ENCODE measurements at regions not wholly inside any gene's neighbourhood (a gene's known extent, or its start where the extent isn't known, plus 50 kb on each side); places are given as distances from the start of the nearest gene placed in this dataset.

- no peaks in the 10 kb centered on the region for H3K36me3 ChIP-seq (ENCODE audit: control insufficient read depth in 1 of 2, insufficient read depth in 2 of 2, low read length in 2 of 2)
- no peak overlapping the region for H3K9ac ChIP-seq (ENCODE audit: low read length)
- H3K27ac ChIP-seq (ENCODE audit: low read depth, low read length), result no peak overlapping the region
- H3K9me3 ChIP-seq (ENCODE audit: insufficient read depth, low read depth, low read length), result peaks cover 2% of the 10 kb centered on the region
- no peak overlapping the region for H2BK120ac ChIP-seq (ENCODE audit: insufficient read depth, low read length, poor library complexity)
- no peak overlapping the region for H3K18ac ChIP-seq (ENCODE audit: low read length)
- no peak overlapping the region for H4K91ac ChIP-seq (ENCODE audit: low read depth, low read length)
- no peak overlapping the region for H3K23ac ChIP-seq (ENCODE audit: low read length)
- no peak overlapping the region for H2BK12ac ChIP-seq (ENCODE audit: low read length)
- no peak for DNase-seq
- H2AFZ ChIP-seq (ENCODE audit: insufficient read depth, low read length, poor library complexity), result no peak overlapping the region
- H3K4me3 ChIP-seq (ENCODE audit: low read depth, low read length), result no peak overlapping the region
- no peak overlapping the region for H3K14ac ChIP-seq (ENCODE audit: low read length)
- H4K12ac ChIP-seq (ENCODE audit: low read depth, low read length), result no peak overlapping the region
- H3K4me2 ChIP-seq (ENCODE audit: low read length), result no peak overlapping the region
- no peak overlapping the region for H4K8ac ChIP-seq (ENCODE audit: low read depth, low read length)
- H3K27me3 ChIP-seq (ENCODE audit: insufficient read depth, low read length), result no peaks in the 10 kb centered on the region
- no peak overlapping the region for H2AK5ac ChIP-seq (ENCODE audit: low read length)
- no peak overlapping the region for H3K4ac ChIP-seq (ENCODE audit: low read depth, low read length)
- no peaks in the 10 kb centered on the region for H3K79me2 ChIP-seq (ENCODE audit: control insufficient read depth, insufficient read depth, low read length, poor library complexity)
- no peak overlapping the region for H2BK5ac ChIP-seq (ENCODE audit: low read depth, low read length, poor library complexity)
- no peaks in the 10 kb centered on the region for H3K4me1 ChIP-seq (ENCODE audit: control insufficient read depth in 1 of 2, insufficient read depth in 2 of 2, low read length in 2 of 2)
- no peaks in the 10 kb centered on the region for H3K79me1 ChIP-seq (ENCODE audit: low read length)
These were observed 49.9 kb upstream of the GALR1 start for GRCh38 chr18:77199707-77200106.
